ENCODE measurements at regions not wholly inside any gene's neighbourhood (a gene's known extent, or its start where the extent isn't known, plus 50 kb on each side); places are given as distances from the start of the nearest gene placed in this dataset.

DNA sequence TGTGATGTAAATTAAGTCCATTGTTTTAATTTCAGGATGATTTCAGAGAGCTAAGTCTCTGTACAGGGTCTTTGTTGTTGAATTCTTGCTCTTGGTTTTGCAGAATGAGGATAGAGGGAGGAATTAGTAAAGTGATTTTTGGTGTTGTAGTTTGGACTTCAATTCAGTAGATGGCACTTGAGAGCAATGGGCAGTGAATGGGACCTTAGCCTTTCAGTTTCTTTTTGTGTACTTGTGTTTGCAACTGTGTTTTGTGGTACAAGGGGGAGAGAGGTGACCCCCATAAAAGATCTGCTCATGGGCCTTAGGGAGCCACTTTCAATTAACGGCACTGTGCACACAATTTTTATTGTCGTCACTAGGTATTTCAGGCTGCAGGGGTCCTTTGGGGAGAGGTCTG, 340.0 kb downstream of the DCAF12L2 start:
- DNase-seq, result no peak

DNA sequence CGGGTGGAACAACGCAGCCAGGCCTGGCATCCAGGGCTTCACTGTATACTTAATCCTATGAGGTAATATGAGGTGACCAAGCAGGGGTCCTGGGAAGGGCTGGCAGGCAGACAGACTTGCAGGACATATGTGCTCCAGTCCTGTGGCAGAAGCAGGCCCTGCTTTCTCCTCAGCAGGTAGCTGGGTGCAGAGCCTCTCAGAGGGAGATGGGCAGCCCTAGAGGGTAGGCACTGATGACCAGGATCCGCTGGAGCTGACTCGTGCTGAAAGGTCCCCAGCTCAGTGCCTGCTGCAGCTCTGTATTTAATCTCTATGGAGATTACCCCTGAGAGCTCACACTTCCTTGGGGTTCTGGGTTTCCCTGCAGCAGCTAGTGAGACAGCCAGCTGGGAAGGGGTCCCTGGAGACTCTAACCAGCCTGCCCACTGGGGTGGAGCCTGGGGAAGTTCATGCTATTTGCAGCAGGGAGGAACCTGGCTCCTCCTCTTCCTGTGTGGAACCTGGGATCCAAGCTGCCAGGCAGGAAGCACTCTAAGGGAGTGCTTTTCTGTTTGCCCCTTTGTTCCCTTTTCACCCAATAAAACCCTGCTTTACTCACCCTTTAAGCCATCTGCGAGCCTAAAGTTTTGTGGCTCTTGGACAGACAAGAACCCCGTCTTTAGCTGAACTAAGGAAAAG, 339.2 kb downstream of the DCAF12L2 start:
- WGBS, 2 donors, result 80 to 87% methylated on average over 2 to 4 of the region's 6 CpGs
- no peaks in the 10 kb centered on the region for H3K4me1 ChIP-seq
- H3K36me3 ChIP-seq (ENCODE audit: low read depth, missing control alignments), result no peaks in the 10 kb centered on the region
- no peak overlapping the region for H3K4me3 ChIP-seq
- DNase-seq, result no peak
- H3K27ac ChIP-seq, result no peak overlapping the region
- intact Hi-C loops (cut with DNase I; ENCODE audit: low total_unique reads), result no loop called here
- no peaks in the 10 kb centered on the region for H3K9me3 ChIP-seq
- TF ChIP-seq POLR2A (IDR thresholded peaks at IDR 0.05), result no peak
- TF ChIP-seq, protein P1, sequence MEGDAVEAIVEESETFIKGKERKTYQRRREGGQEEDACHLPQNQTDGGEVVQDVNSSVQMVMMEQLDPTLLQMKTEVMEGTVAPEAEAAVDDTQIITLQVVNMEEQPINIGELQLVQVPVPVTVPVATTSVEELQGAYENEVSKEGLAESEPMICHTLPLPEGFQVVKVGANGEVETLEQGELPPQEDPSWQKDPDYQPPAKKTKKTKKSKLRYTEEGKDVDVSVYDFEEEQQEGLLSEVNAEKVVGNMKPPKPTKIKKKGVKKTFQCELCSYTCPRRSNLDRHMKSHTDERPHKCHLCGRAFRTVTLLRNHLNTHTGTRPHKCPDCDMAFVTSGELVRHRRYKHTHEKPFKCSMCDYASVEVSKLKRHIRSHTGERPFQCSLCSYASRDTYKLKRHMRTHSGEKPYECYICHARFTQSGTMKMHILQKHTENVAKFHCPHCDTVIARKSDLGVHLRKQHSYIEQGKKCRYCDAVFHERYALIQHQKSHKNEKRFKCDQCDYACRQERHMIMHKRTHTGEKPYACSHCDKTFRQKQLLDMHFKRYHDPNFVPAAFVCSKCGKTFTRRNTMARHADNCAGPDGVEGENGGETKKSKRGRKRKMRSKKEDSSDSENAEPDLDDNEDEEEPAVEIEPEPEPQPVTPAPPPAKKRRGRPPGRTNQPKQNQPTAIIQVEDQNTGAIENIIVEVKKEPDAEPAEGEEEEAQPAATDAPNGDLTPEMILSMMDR (IDR thresholded peaks at IDR 0.05), result no peak
- H3K27me3 ChIP-seq, result no peaks in the 10 kb centered on the region

More for the DNA sequence above, 340.0 kb downstream of the DCAF12L2 start:
- intact Hi-C loops (cut with DNase I; ENCODE audit: low total_unique reads), result no loop called here
- Histone ChIP-seq H3K36me3 (ENCODE audit: low read depth, missing control alignments) (no peaks in the 10 kb centered on the region), H3K4me1 (no peaks in the 10 kb centered on the region), H3K4me3 (no peak overlapping the region), H3K27me3 (no peaks in the 10 kb centered on the region), H3K27ac (no peak overlapping the region), H3K9me3 (no peaks in the 10 kb centered on the region)
- WGBS, 2 donors, result 88 to 89% methylated on average over 2 of the region's 2 CpGs
- no peak for TF ChIP-seq POLR2A (IDR thresholded peaks at IDR 0.05)
- TF ChIP-seq, protein P1 (IDR thresholded peaks at IDR 0.05), result no peak

DNA sequence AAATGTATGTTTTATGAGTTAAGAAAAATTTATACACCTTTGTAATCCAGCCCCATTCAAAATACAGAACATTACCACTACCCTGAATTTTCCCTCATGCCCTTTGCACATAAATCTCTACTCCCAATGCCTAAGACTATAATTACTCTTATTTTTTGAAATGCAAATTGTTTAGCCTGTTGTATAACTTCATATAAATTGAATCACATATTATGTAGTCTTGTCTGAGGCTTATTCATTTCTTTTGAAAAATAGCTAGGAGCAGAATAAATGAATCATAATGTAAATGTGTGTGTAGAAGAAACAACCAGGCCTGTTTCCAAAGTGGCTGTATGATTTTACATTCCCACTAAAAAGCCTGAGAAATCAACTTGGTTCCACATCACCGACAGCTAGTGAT, 319.8 kb downstream of the DCAF12L2 start:
- no peaks in the 10 kb centered on the region for H3K36me3 ChIP-seq (ENCODE audit: low read depth, missing control alignments)
- intact Hi-C loops (cut with DNase I; ENCODE audit: low total_unique reads), result no loop called here
- H3K9me3 ChIP-seq, result no peaks in the 10 kb centered on the region
- DNase-seq, result no peak
- no peak overlapping the region for H3K27ac ChIP-seq
- H3K4me1 ChIP-seq, result no peaks in the 10 kb centered on the region
- no peak for TF ChIP-seq POLR2A (IDR thresholded peaks at IDR 0.05)
- TF ChIP-seq, protein P1 (IDR thresholded peaks at IDR 0.05), result no peak
- H3K27me3 ChIP-seq, result no peaks in the 10 kb centered on the region
- no peak overlapping the region for H3K4me3 ChIP-seq
- WGBS, 2 donors, result 100% methylated on average over 1 of the region's 1 CpG

DNA sequence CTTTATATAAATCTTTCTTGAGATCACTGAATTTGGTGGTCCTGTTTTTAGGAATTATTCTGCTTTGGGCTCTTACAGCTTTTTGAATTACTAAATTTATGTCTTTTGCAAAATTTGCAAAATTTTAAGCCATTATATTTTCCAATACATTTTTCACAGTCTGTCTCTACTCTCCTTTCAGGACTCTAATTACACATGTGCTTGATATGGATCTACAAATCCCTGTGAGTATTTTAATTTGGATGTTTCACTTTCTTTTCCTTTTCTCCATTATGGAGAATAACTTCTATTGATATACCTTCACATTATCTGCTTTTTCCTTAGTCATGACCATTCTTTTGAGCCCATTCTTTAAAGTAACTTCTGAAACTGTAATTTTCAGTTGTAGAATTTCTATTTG, 315.4 kb downstream of the DCAF12L2 start:
- no peak overlapping the region for H3K4me3 ChIP-seq
- no peak overlapping the region for H3K27ac ChIP-seq
- DNase-seq, result no peak
- no peaks in the 10 kb centered on the region for H3K36me3 ChIP-seq (ENCODE audit: low read depth, missing control alignments)
- H3K9me3 ChIP-seq, result no peaks in the 10 kb centered on the region
- intact Hi-C loops (cut with DNase I; ENCODE audit: low total_unique reads), result no loop called here
- no peaks in the 10 kb centered on the region for H3K4me1 ChIP-seq
- no peaks in the 10 kb centered on the region for H3K27me3 ChIP-seq
- TF ChIP-seq, protein P1 (IDR thresholded peaks at IDR 0.05), result no peak
- no peak for TF ChIP-seq POLR2A (IDR thresholded peaks at IDR 0.05)

GRCh38 chrX:125883169-125883568, 282.9 kb downstream of the DCAF12L2 start:
- H3K27ac ChIP-seq, result no peak overlapping the region
- intact Hi-C loops (cut with DNase I; ENCODE audit: low total_unique reads), result no loop called here
- H3K4me3 ChIP-seq, result no peak overlapping the region
- H3K27me3 ChIP-seq, result no peaks in the 10 kb centered on the region
- no peak for TF ChIP-seq POLR2A (IDR thresholded peaks at IDR 0.05)
- 85% methylated on average over 2 of the region's 2 CpGs; no CpG with 5 or more reads in 1 of the 2 donors for WGBS, 2 donors
- DNase-seq, result no peak
- H3K36me3 ChIP-seq (ENCODE audit: low read depth, missing control alignments), result no peaks in the 10 kb centered on the region
- H3K9me3 ChIP-seq, result no peaks in the 10 kb centered on the region
- H3K4me1 ChIP-seq, result no peaks in the 10 kb centered on the region
